ENCODE measurements at regions not wholly inside any gene's neighbourhood (a gene's known extent, or its start where the extent isn't known, plus 50 kb on each side); places are given as distances from the start of the nearest gene placed in this dataset.

DNA sequence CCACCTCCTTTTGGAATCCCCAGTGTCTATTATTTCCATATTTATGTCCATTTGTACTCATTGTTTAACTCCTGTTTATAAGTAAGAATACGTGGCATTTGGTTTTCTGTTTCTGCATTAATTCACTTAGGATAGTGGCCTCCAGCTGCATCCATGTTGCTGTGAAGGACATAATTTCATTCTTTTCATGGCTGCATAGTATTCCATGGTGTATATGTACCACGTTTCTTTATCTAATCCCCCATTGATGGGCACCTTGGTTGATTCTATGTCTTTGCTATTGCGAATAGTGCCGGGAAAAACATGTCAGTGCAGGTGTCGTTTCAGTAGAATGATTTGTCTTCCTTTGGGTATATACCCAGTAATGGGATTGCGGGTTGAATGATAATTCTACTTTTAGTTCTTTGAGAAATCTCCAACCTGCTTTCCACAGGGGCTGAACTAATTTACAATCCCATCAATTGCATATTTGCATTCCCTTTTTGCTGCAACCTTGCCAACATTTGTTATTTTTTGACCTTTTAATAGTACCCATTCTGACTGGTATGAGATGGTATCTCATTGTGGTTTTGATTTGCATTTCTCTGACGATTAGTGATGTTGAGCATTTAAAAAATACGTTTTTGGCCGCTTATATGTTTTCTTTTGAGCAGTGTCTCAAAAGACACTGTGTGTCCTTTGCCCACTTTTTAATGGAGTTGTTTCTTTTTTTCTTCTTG, 373.2 kb upstream of the TNRC6C start:
- TF ChIP-seq, protein P1, sequence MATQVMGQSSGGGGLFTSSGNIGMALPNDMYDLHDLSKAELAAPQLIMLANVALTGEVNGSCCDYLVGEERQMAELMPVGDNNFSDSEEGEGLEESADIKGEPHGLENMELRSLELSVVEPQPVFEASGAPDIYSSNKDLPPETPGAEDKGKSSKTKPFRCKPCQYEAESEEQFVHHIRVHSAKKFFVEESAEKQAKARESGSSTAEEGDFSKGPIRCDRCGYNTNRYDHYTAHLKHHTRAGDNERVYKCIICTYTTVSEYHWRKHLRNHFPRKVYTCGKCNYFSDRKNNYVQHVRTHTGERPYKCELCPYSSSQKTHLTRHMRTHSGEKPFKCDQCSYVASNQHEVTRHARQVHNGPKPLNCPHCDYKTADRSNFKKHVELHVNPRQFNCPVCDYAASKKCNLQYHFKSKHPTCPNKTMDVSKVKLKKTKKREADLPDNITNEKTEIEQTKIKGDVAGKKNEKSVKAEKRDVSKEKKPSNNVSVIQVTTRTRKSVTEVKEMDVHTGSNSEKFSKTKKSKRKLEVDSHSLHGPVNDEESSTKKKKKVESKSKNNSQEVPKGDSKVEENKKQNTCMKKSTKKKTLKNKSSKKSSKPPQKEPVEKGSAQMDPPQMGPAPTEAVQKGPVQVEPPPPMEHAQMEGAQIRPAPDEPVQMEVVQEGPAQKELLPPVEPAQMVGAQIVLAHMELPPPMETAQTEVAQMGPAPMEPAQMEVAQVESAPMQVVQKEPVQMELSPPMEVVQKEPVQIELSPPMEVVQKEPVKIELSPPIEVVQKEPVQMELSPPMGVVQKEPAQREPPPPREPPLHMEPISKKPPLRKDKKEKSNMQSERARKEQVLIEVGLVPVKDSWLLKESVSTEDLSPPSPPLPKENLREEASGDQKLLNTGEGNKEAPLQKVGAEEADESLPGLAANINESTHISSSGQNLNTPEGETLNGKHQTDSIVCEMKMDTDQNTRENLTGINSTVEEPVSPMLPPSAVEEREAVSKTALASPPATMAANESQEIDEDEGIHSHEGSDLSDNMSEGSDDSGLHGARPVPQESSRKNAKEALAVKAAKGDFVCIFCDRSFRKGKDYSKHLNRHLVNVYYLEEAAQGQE (tag by site-specific recombination; IDR thresholded peaks at IDR 0.05): no peak
- TF ChIP-seq ZNF529 (tag by site-specific recombination; IDR thresholded peaks at IDR 0.05; ENCODE audit: insufficient replicate concordance) (no peak), CTCF (tag by site-specific recombination; IDR thresholded peaks at IDR 0.05) (no peak), ZBTB17 (tag by site-specific recombination; IDR thresholded peaks at IDR 0.05) (no peak), ZNF391 (tag by site-specific recombination; IDR thresholded peaks at IDR 0.05; ENCODE audit: borderline replicate concordance, low read depth) (no peak)
- TF ChIP-seq, protein P2, sequence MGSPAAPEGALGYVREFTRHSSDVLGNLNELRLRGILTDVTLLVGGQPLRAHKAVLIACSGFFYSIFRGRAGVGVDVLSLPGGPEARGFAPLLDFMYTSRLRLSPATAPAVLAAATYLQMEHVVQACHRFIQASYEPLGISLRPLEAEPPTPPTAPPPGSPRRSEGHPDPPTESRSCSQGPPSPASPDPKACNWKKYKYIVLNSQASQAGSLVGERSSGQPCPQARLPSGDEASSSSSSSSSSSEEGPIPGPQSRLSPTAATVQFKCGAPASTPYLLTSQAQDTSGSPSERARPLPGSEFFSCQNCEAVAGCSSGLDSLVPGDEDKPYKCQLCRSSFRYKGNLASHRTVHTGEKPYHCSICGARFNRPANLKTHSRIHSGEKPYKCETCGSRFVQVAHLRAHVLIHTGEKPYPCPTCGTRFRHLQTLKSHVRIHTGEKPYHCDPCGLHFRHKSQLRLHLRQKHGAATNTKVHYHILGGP (tag by site-specific recombination; IDR thresholded peaks at IDR 0.05): no peak
